C4-2B (cell line): ENCODE measurements at regions not wholly inside any gene's neighbourhood (a gene's known extent, or its start where the extent isn't known, plus 50 kb on each side); places are given as distances from the start of the nearest gene placed in this dataset.

Experiments used
- CTCF ChIP-seq: fragments of 450-650 bp; conservative IDR thresholded peaks from 2 replicates; pipeline ENCODE4 v1.5.1; 2017; ENCODE audit warnings: mild to moderate bottlenecking
- ZFX ChIP-seq: fragments of 450-650 bp; IDR thresholded peaks from 2 replicates; pipeline ENCODE4 v1.6.1; 2017

- TF ChIP-seq CTCF (no peak), ZFX (no peak)
These were observed 214.5 kb downstream of the TMEM167A start for GRCh38 chr5:82862711-82863110.
